Neural crest cell (in vitro differentiated cells): ENCODE measurements at regions not wholly inside any gene's neighbourhood (a gene's known extent, or its start where the extent isn't known, plus 50 kb on each side); places are given as distances from the start of the nearest gene placed in this dataset.

Experiments used
- DNase-seq: peaks from one replicate; pipeline ENCODE4 v3.0.0; 2021; ENCODE audit warnings: low read depth, mixed read lengths, low spot score
- H3K27ac Mint-ChIP-seq: one replicate; pipeline ENCODE4 v1.8.0; 2021; ENCODE audit warnings: mild to moderate bottlenecking, mixed read lengths; ENCODE audit not compliant: unreplicated experiment
- H3K27me3 Mint-ChIP-seq: 2 replicates; pipeline ENCODE4 v1.8.0; 2021; ENCODE audit warnings: low read depth, mild to moderate bottlenecking, mixed read lengths
- H3K36me3 Mint-ChIP-seq: 2 replicates; pipeline ENCODE4 v1.8.0; 2021; ENCODE audit warnings: low read depth, mild to moderate bottlenecking, mixed read lengths
- H3K4me1 Mint-ChIP-seq: 2 replicates; pipeline ENCODE4 v1.8.0; 2021; ENCODE audit warnings: mixed read lengths
- H3K4me3 Mint-ChIP-seq: one replicate; pipeline ENCODE4 v1.8.0; 2021; ENCODE audit warnings: mild to moderate bottlenecking, mixed read lengths
- H3K9me3 Mint-ChIP-seq: 2 replicates; pipeline ENCODE4 v1.8.0; 2021; ENCODE audit warnings: mixed read lengths
- TF ChIP-seq, protein P1 (sequence below): fragments of 200-600 bp; sonication (generic); conservative IDR thresholded peaks from 2 replicates; pipeline ENCODE4 v1.5.0; 2021; ENCODE audit warnings: antibody characterized with exemption, mild to moderate bottlenecking

DNA sequence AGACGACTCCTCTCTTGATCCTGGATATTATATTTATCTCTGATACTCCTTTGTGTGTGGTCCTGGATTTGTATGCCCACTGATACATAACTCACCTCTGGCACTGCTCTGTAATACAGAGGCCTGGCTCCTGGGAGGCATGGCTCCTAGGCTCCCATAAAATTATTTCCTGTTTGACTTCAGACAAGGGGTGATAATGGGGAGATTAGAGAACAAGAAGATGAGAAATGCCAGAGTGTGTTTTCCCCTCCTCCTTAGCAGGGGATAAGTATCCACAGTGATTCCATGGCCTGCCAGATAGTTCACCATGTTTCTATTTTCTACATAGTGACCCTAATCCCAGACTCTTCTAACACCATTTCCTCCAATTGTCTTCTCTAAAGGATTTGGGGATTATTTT, 165.7 kb upstream of the PLSCR5 start:
- TF ChIP-seq, protein P1, sequence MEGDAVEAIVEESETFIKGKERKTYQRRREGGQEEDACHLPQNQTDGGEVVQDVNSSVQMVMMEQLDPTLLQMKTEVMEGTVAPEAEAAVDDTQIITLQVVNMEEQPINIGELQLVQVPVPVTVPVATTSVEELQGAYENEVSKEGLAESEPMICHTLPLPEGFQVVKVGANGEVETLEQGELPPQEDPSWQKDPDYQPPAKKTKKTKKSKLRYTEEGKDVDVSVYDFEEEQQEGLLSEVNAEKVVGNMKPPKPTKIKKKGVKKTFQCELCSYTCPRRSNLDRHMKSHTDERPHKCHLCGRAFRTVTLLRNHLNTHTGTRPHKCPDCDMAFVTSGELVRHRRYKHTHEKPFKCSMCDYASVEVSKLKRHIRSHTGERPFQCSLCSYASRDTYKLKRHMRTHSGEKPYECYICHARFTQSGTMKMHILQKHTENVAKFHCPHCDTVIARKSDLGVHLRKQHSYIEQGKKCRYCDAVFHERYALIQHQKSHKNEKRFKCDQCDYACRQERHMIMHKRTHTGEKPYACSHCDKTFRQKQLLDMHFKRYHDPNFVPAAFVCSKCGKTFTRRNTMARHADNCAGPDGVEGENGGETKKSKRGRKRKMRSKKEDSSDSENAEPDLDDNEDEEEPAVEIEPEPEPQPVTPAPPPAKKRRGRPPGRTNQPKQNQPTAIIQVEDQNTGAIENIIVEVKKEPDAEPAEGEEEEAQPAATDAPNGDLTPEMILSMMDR = no peak
- Mint-ChIP-seq H3K27me3 (no peaks in the 10 kb centered on the region), H3K9me3 (peaks cover 2% of the 10 kb centered on the region), H3K4me1 (peaks cover 4% of the 10 kb centered on the region), H3K36me3 (peaks cover 2% of the 10 kb centered on the region), H3K27ac (no peak overlapping the region), H3K4me3 (no peak overlapping the region)
- no peak for DNase-seq

DNA sequence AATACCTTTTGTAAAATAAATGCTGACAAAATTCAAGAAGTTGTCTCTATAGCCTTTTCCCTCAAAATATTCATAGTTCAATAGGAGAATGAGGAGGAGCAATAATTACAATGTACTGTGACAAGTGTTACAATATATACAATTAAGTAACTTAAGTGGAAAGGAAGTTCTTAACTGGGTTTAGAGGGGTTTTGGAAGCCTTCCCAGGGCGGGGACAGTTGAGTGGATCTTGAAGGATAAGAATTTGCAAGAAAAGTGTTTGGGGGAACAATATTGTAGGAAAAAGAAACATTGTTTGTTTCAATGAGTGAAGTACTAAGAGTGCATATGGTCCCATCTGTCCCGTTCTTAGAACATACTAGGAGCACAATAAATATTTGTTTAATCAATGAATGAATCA, 165.2 kb upstream of the PLSCR5 start:
- H3K9me3 Mint-ChIP-seq = peaks cover 2% of the 10 kb centered on the region
- TF ChIP-seq, protein P1 = no peak
- no peak overlapping the region for H3K27ac Mint-ChIP-seq
- H3K27me3 Mint-ChIP-seq = no peaks in the 10 kb centered on the region
- peaks cover 2% of the 10 kb centered on the region for H3K36me3 Mint-ChIP-seq
- peaks cover 4% of the 10 kb centered on the region for H3K4me1 Mint-ChIP-seq
- H3K4me3 Mint-ChIP-seq = no peak overlapping the region
- DNase-seq = no peak

DNA sequence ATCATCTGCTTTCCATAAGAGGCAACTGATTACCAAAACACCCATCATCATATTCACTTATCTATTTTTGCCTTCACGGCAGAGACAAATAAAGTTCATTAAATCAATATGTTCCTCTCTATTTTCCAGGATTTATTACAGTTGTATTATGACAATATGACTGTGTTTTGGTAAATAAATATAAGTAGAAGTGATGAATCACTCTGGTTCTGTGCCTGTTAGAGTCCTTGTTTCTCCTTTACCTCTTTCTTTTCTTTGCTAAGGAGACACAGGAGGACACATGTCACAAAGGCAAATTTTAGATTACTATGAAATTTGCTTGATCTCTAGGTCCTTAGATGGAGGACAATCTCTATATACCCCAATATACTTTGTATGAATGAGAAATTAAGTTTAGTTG, 152.6 kb upstream of the PLSCR5 start:
- no peaks in the 10 kb centered on the region for H3K4me1 Mint-ChIP-seq
- no peak for DNase-seq
- H3K27ac Mint-ChIP-seq = no peak overlapping the region
- no peak overlapping the region for H3K4me3 Mint-ChIP-seq
- no peaks in the 10 kb centered on the region for H3K36me3 Mint-ChIP-seq
- TF ChIP-seq, protein P1 = no peak
- no peaks in the 10 kb centered on the region for H3K9me3 Mint-ChIP-seq
- H3K27me3 Mint-ChIP-seq = no peaks in the 10 kb centered on the region

DNA sequence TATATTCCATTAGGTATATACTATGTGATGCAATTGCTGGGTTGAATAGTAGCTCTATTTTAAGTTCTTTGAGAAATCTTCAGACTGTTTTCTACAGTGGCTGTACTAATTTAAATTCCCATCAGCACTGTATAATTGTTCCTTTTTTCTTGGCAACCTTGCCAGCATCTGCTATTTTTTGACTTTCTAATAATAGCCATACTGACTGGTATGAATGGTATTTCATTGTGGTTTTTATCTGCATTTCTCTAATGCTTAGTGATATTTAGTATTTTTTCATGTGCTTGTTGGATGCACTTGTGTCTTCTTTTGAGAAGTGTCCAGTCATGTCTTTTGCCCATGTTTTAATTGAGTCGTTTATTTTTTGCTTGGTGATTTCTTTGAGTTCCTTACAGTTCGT, 145.1 kb upstream of the PLSCR5 start:
- H3K9me3 Mint-ChIP-seq = peaks cover 6% of the 10 kb centered on the region
- DNase-seq = no peak
- no peaks in the 10 kb centered on the region for H3K27me3 Mint-ChIP-seq
- H3K4me3 Mint-ChIP-seq = no peak overlapping the region
- H3K36me3 Mint-ChIP-seq = no peaks in the 10 kb centered on the region
- TF ChIP-seq, protein P1 = no peak
- H3K27ac Mint-ChIP-seq = no peak overlapping the region
- H3K4me1 Mint-ChIP-seq = no peaks in the 10 kb centered on the region

DNA sequence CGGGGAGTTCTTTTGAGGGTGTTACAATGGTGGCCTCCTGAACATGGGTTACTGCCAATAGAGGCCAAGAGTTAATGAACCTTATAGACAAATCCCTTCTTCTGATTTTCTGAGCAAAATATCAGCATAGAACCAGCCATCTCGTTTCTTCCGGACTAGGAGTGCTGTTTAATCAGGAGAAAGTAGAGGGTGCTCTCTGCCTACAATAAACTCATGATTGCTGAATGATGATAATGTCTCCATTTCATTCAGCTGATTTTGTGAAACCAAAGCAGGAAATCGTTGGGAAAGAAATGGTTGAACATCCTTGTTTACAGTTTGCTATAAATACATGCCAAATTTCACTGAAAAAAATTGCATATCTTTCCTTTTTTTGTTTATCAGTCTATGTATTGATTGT, 142.8 kb upstream of the PLSCR5 start:
- H3K4me1 Mint-ChIP-seq = no peaks in the 10 kb centered on the region
- no peak overlapping the region for H3K4me3 Mint-ChIP-seq
- no peaks in the 10 kb centered on the region for H3K36me3 Mint-ChIP-seq
- no peak for DNase-seq
- H3K9me3 Mint-ChIP-seq = peaks cover 6% of the 10 kb centered on the region
- no peaks in the 10 kb centered on the region for H3K27me3 Mint-ChIP-seq
- no peak overlapping the region for H3K27ac Mint-ChIP-seq
- TF ChIP-seq, protein P1 = no peak

DNA sequence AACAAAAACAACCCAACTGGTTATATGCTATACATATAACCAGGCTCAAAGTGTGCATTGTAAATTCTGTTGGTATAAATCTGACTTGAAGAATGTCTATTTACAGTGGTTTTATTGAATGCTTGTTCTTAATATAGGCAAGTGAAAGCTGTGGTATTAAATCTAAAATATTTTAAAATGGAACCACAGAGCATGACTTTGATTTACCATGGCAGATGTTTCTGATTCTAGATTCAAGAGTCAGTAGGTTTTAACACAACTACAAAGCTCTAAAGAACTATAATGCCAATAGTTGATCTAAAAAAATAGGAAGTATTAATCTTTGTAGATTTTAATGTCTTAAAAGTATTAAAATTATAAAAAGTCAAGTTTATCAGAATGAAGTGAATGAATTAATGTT, 141.9 kb upstream of the PLSCR5 start:
- Mint-ChIP-seq H3K36me3 (no peaks in the 10 kb centered on the region), H3K4me1 (no peaks in the 10 kb centered on the region)

More for the DNA sequence above, 141.9 kb upstream of the PLSCR5 start:
- H3K4me3 Mint-ChIP-seq = no peak overlapping the region
- DNase-seq = no peak
- no peak overlapping the region for H3K27ac Mint-ChIP-seq
- TF ChIP-seq, protein P1 = no peak
- peaks cover 6% of the 10 kb centered on the region for H3K9me3 Mint-ChIP-seq
- H3K27me3 Mint-ChIP-seq = no peaks in the 10 kb centered on the region
